IMR-90 (cell line): ENCODE measurements at regions not wholly inside any gene's neighbourhood (a gene's known extent, or its start where the extent isn't known, plus 50 kb on each side); places are given as distances from the start of the nearest gene placed in this dataset.

Source experiments
- ATAC-seq: fragments of 200-7000 bp; cut with Tn5 transposase; 2 replicates; pipeline ENCODE4 v1.9.1; 2020; ENCODE audit warnings: low read depth, mild to moderate bottlenecking, moderate library complexity
- BruUV-seq: library from RNA; stranded (reverse); fragments of 400-500 nt; replicated peaks from 2 replicates; lab custom pipeline; 2021; lab: Mats Ljungman, UMichigan
- CTCF ChIA-PET: fragments of 300-600 bp; formaldehyde crosslinking; extraction: SDS; loops from one replicate; lab custom pipeline; 2021; ENCODE audit warnings: antibody characterized with exemption; lab: Yijun Ruan, JAX
- POLR2A ChIA-PET: fragments of 300-600 bp; sonication (Branson Sonifier 250); formaldehyde crosslinking; loops from one replicate; lab custom pipeline; 2022; ENCODE audit warnings: antibody characterized with exemption; ENCODE audit not compliant: unreplicated experiment; lab: Charles Lee
- DNase-seq: peaks from one replicate; pipeline ENCODE4 v3.0.0; 2013
- H2AFZ ChIP-seq: replicated peaks from 2 replicates; pipeline ENCODE3; 2013; ENCODE audit warnings: low read length, mild to moderate bottlenecking; ENCODE audit not compliant: poor library complexity
- H2AK5ac ChIP-seq: 2 replicates; pipeline ENCODE4 v1.6.1; 2013; ENCODE audit warnings: low read depth, low read length, inconsistent platforms
- H2AK9ac ChIP-seq: replicated peaks from 2 replicates; pipeline ENCODE3; 2013; ENCODE audit warnings: mild to moderate bottlenecking, low read depth, low read length, moderate library complexity; ENCODE audit not compliant: poor library complexity
- H2BK120ac ChIP-seq: 2 replicates; pipeline ENCODE4 v1.6.1; 2013; ENCODE audit warnings: low read depth, low read length, inconsistent platforms
- H2BK15ac ChIP-seq: 3 replicates; pipeline ENCODE4 v1.6.1; 2013; ENCODE audit warnings: low read depth, low read length, inconsistent platforms
- H2BK20ac ChIP-seq: 2 replicates; pipeline ENCODE4 v1.6.1; 2013; ENCODE audit warnings: low read depth, mild to moderate bottlenecking, inconsistent platforms, low read length, moderate library complexity
- H2BK5ac ChIP-seq: 2 replicates; pipeline ENCODE4 v1.6.1; 2013; ENCODE audit warnings: mild to moderate bottlenecking, low read depth, low read length, inconsistent platforms; ENCODE audit not compliant: poor library complexity, severe bottlenecking
- H3K14ac ChIP-seq: replicated peaks from 2 replicates; pipeline ENCODE4 v1.6.1; 2013; ENCODE audit warnings: low read depth, low read length, inconsistent platforms
- H3K18ac ChIP-seq: 2 replicates; pipeline ENCODE4 v1.6.1; 2013; ENCODE audit warnings: low read depth, low read length, control low read depth
- H3K23ac ChIP-seq: 2 replicates; pipeline ENCODE4 v1.6.1; 2013; ENCODE audit warnings: low read depth, low read length, inconsistent platforms
- H3K27ac ChIP-seq: 2 replicates; pipeline ENCODE4 v1.5.1; 2013; ENCODE audit warnings: mild to moderate bottlenecking, control low read depth, low read length; ENCODE audit not compliant: insufficient read depth
- H3K27me3 ChIP-seq: 2 replicates; pipeline ENCODE4 v1.6.1; 2013; ENCODE audit warnings: low read length; ENCODE audit not compliant: control insufficient read depth, insufficient read depth
- H3K36me3 ChIP-seq: 2 replicates; pipeline ENCODE4 v1.6.1; 2013; ENCODE audit warnings: low read length, mixed read lengths; ENCODE audit not compliant: control insufficient read depth, insufficient read depth
- H3K4ac ChIP-seq: 2 replicates; pipeline ENCODE4 v1.6.1; 2013; ENCODE audit warnings: low read depth, low read length, inconsistent platforms
- H3K4me1 ChIP-seq: 2 replicates; pipeline ENCODE4 v1.6.1; 2013; ENCODE audit warnings: low read length, mixed read lengths; ENCODE audit not compliant: control insufficient read depth, insufficient read depth
- H3K4me2 ChIP-seq: 2 replicates; pipeline ENCODE4 v1.6.1; 2013; ENCODE audit warnings: low read depth, mild to moderate bottlenecking, control low read depth, low read length, moderate library complexity
- H3K4me3 ChIP-seq: 2 replicates; pipeline ENCODE4 v1.5.1; 2013; ENCODE audit warnings: low read depth, mild to moderate bottlenecking, control low read depth, low read length, moderate library complexity; ENCODE audit not compliant: insufficient read depth
- H3K56ac ChIP-seq: 2 replicates; pipeline ENCODE4 v1.6.1; 2013; ENCODE audit warnings: low read length, inconsistent platforms; ENCODE audit not compliant: insufficient read depth; ENCODE audit errors: extremely low read depth
- H3K79me1 ChIP-seq, 2 experiments: 2 replicates each; pipeline ENCODE4 v1.6.1; 2013; ENCODE audit warnings: low read length in 2 of 2, inconsistent platforms in 1 of 2, low read depth in 1 of 2
- H3K9ac ChIP-seq: 2 replicates; pipeline ENCODE4 v1.6.1; 2013; ENCODE audit warnings: low read depth, low read length, control low read depth
- H3K9me1 ChIP-seq: 2 replicates; pipeline ENCODE4 v1.6.1; 2013; ENCODE audit warnings: low read length, inconsistent platforms; ENCODE audit not compliant: insufficient read depth
- H3K9me3 ChIP-seq: 2 replicates; pipeline ENCODE4 v1.6.1; 2013; ENCODE audit warnings: low read length; ENCODE audit not compliant: control insufficient read depth, insufficient read depth
- H4K20me1 ChIP-seq: 2 replicates; pipeline ENCODE4 v1.6.1; 2013; ENCODE audit warnings: low read length, inconsistent platforms; ENCODE audit not compliant: insufficient read depth
- H4K5ac ChIP-seq: 2 replicates; pipeline ENCODE4 v1.6.1; 2013; ENCODE audit warnings: mild to moderate bottlenecking, low read depth, low read length, control low read depth
- H4K8ac ChIP-seq, 2 experiments: 2 replicates each; pipeline ENCODE4 v1.6.1; 2013; ENCODE audit warnings: low read depth in 2 of 2, low read length in 2 of 2, control low read depth in 1 of 2, inconsistent platforms in 1 of 2
- H4K91ac ChIP-seq: 2 replicates; pipeline ENCODE4 v1.6.1; 2013; ENCODE audit warnings: low read depth, low read length, inconsistent platforms; ENCODE audit not compliant: insufficient read depth
- BHLHE40 ChIP-seq: fragments of 150-350 bp; IDR thresholded peaks from 2 replicates; pipeline ENCODE4 v1.6.1; 2016; ENCODE audit warnings: mild to moderate bottlenecking, low read depth, low read length
- CEBPB ChIP-seq: IDR thresholded peaks from 2 replicates; pipeline ENCODE4 v1.6.1; 2012; ENCODE audit warnings: low read depth, low read length, improper control_type of control experiment
- CHD1 ChIP-seq: IDR thresholded peaks from 2 replicates; pipeline ENCODE4 v1.6.1; 2012; ENCODE audit warnings: low read depth, low read length, improper control_type of control experiment
- CTCF ChIP-seq: conservative IDR thresholded peaks from 2 replicates; pipeline ENCODE4 v1.5.1; 2012; ENCODE audit warnings: mild to moderate bottlenecking, low read depth, low read length, improper control_type of control experiment
- ELK1 ChIP-seq: fragments of 150-350 bp; IDR thresholded peaks from 2 replicates; pipeline ENCODE4 v1.6.1; 2016; ENCODE audit warnings: low read depth, mild to moderate bottlenecking, low read length, moderate library complexity, borderline replicate concordance
- FOS ChIP-seq: fragments of 150-350 bp; IDR thresholded peaks from 2 replicates; pipeline ENCODE4 v1.6.1; 2016; ENCODE audit warnings: low read depth, low read length
- MAFK ChIP-seq: IDR thresholded peaks from 2 replicates; pipeline ENCODE4 v1.6.1; 2012; ENCODE audit warnings: low read depth, low read length, improper control_type of control experiment
- MAZ ChIP-seq: IDR thresholded peaks from 2 replicates; pipeline ENCODE4 v1.6.1; 2012; ENCODE audit warnings: low read depth, mild to moderate bottlenecking, low read length, improper control_type of control experiment, moderate library complexity, borderline replicate concordance
- MXI1 ChIP-seq: IDR thresholded peaks from 2 replicates; pipeline ENCODE4 v1.6.1; 2012; ENCODE audit warnings: low read depth, mild to moderate bottlenecking, low read length, moderate library complexity, borderline replicate concordance
- NFE2L2 ChIP-seq: fragments of 150-350 bp; IDR thresholded peaks from 2 replicates; pipeline ENCODE4 v1.6.1; 2016; ENCODE audit warnings: low read depth, mild to moderate bottlenecking, low read length
- POLR2A ChIP-seq: IDR thresholded peaks from 2 replicates; pipeline ENCODE4 v1.6.1; 2012; ENCODE audit warnings: mild to moderate bottlenecking, low read depth, low read length
- RAD21 ChIP-seq: IDR thresholded peaks from 2 replicates; pipeline ENCODE4 v1.6.1; 2012; ENCODE audit warnings: low read length, improper control_type of control experiment
- RCOR1 ChIP-seq: IDR thresholded peaks from 2 replicates; pipeline ENCODE4 v1.6.1; 2012; ENCODE audit warnings: mild to moderate bottlenecking, low read length, improper control_type of control experiment; ENCODE audit not compliant: insufficient replicate concordance
- RFX5 ChIP-seq: IDR thresholded peaks from 2 replicates; pipeline ENCODE4 v1.8.0; 2012; ENCODE audit warnings: low read depth, mild to moderate bottlenecking, low read length, moderate library complexity
- WGBS, 2 experiments: methylation state at CpG; one replicate each; pipeline versions ENCODE4 v1.1.5 to v1.1.7; 2013; ENCODE audit warnings: missing lambda C conversion rate in 2 of 2; ENCODE audit not compliant: insufficient read length in 1 of 2; ENCODE audit errors: extremely low coverage in 2 of 2; 5-methylcytosine and 5-hydroxymethylcytosine counted together
- dilution Hi-C: fragments of 300-500 bp; cut with HindIII; formaldehyde crosslinking; loops from one replicate; pipeline ENCODE4 v1.14.3; 2018; ENCODE audit warnings: low sequenced_read_pairs; ENCODE audit not compliant: unreplicated experiment
- in situ Hi-C: fragments of 300-500 bp; cut with MboI; formaldehyde crosslinking; loops from 3 replicates; pipeline ENCODE4 v1.14.3; 2019; ENCODE audit warnings: low sequenced_read_pairs, inconsistent platforms, mixed read lengths
- intact Hi-C: fragments of 100-400 bp; cut with micrococcal nuclease; formaldehyde crosslinking; loops from 2 replicates; pipeline ENCODE4 v1.10.0; 2022
- TF ChIP-seq, protein P1 (sequence below): fragments of 150-350 bp; IDR thresholded peaks from 2 replicates; pipeline ENCODE4 v1.6.1; 2017; ENCODE audit warnings: mild to moderate bottlenecking, antibody characterized with exemption, low read length, low read depth

- no peak overlapping the region for H3K14ac ChIP-seq
- no peak overlapping the region for H3K18ac ChIP-seq
- no peak overlapping the region for H4K8ac ChIP-seq
- no peak overlapping the region for H3K4me2 ChIP-seq
- dilution Hi-C loops: no loop called here
- H3K9me1 ChIP-seq: no peaks in the 10 kb centered on the region
- DNase-seq (no peak), ATAC-seq (no peak)
- no peaks in the 10 kb centered on the region for H3K27me3 ChIP-seq
- in situ Hi-C loops: no loop called here
- TF ChIP-seq BHLHE40 (no peak), RAD21 (no peak), CTCF (no peak), CEBPB (no peak), POLR2A (no peak), FOS (no peak), RFX5 (no peak), ELK1 (no peak), NFE2L2 (no peak), CHD1 (no peak), MAFK (no peak), MXI1 (no peak), RCOR1 (no peak), MAZ (no peak)
- TF ChIP-seq, protein P1, sequence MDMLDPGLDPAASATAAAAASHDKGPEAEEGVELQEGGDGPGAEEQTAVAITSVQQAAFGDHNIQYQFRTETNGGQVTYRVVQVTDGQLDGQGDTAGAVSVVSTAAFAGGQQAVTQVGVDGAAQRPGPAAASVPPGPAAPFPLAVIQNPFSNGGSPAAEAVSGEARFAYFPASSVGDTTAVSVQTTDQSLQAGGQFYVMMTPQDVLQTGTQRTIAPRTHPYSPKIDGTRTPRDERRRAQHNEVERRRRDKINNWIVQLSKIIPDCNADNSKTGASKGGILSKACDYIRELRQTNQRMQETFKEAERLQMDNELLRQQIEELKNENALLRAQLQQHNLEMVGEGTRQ: no peak
- H3K9ac ChIP-seq: no peak overlapping the region
- intact Hi-C loops: no loop called here
- no peaks in the 10 kb centered on the region for H3K4me1 ChIP-seq
- no peak overlapping the region for H3K27ac ChIP-seq
- BruUV-seq: no TSS peak
- H3K36me3 ChIP-seq: no peaks in the 10 kb centered on the region
- no peak overlapping the region for H3K4ac ChIP-seq
- no peak overlapping the region for H4K91ac ChIP-seq
- H3K56ac ChIP-seq: no peak overlapping the region
- H2AFZ ChIP-seq: no peak overlapping the region
- H2BK5ac ChIP-seq: no peak overlapping the region
- no peak overlapping the region for H2BK120ac ChIP-seq
- H2AK9ac ChIP-seq: no peak overlapping the region
- ChIA-PET POLR2A (no interaction called here), CTCF (no interaction called here)
- no peaks in the 10 kb centered on the region for H4K20me1 ChIP-seq
- H2AK5ac ChIP-seq: no peak overlapping the region
- no peak overlapping the region for H3K4me3 ChIP-seq
- no peak overlapping the region for H3K23ac ChIP-seq
- no peak overlapping the region for H4K5ac ChIP-seq
- no CpG with 5 or more reads among the region's 2 CpGs for WGBS, 2 experiments
- H3K79me1 ChIP-seq: no peaks in the 10 kb centered on the region
- no peak overlapping the region for H2BK15ac ChIP-seq
- no peak overlapping the region for H2BK20ac ChIP-seq
- H3K9me3 ChIP-seq: peaks cover 6% of the 10 kb centered on the region
These were observed 106.2 kb upstream of the GPR141 start for GRCh38 chr7:37577412-37577811.
